PC-3 (cell line): ENCODE measurements at regions not wholly inside any gene's neighbourhood (a gene's known extent, or its start where the extent isn't known, plus 50 kb on each side); places are given as distances from the start of the nearest gene placed in this dataset.

Experiments
- ATAC-seq: fragments of 200-7000 bp; cut with Tn5 transposase; 2 replicates; pipeline ENCODE4 v1.9.1; 2020; ENCODE audit warnings: mild to moderate bottlenecking, moderate library complexity
- BruUV-seq: library from RNA; stranded (reverse); fragments of 400-500 nt; replicated peaks from 2 replicates; lab custom pipeline; 2021; lab: Mats Ljungman, UMichigan
- CTCF ChIA-PET: fragments of 300-600 bp; sonication (Branson Sonifier 250); formaldehyde crosslinking; loops from one replicate; lab custom pipeline; 2022; ENCODE audit warnings: antibody characterized with exemption; lab: Charles Lee
- POLR2A ChIA-PET: fragments of 300-600 bp; sonication (Branson Sonifier 250); formaldehyde crosslinking; loops from one replicate; lab custom pipeline; 2022; ENCODE audit warnings: antibody characterized with exemption; ENCODE audit not compliant: unreplicated experiment; lab: Charles Lee
- DNase-seq: peaks from one replicate; pipeline ENCODE4 v3.0.0-alpha.2; 2015
- H2AFZ ChIP-seq: fragments of 300-600 bp; sonication (generic); 2 replicates; pipeline ENCODE4 v1.6.0; 2016; ENCODE audit warnings: antibody characterized with exemption, low read length
- H3F3A ChIP-seq: fragments of 300-600 bp; sonication (generic); one replicate; pipeline ENCODE4 v1.6.0; 2017; ENCODE audit warnings: antibody characterized with exemption, low read length, control low read depth, mild to moderate bottlenecking; ENCODE audit not compliant: unreplicated experiment
- H3K27ac ChIP-seq: fragments of 300-600 bp; sonication (generic); 2 replicates; pipeline ENCODE4 v1.5.1; 2016; ENCODE audit warnings: mild to moderate bottlenecking, low read length
- H3K27me3 ChIP-seq: fragments of 300-600 bp; sonication (generic); 2 replicates; pipeline ENCODE4 v1.6.1; 2016; ENCODE audit warnings: low read length, mixed read lengths
- H3K36me3 ChIP-seq: fragments of 300-600 bp; sonication (generic); 2 replicates; pipeline ENCODE4 v1.6.1; 2016; ENCODE audit warnings: low read depth, mixed run types, low read length, mixed read lengths
- H3K4me1 ChIP-seq: fragments of 300-600 bp; sonication (generic); 2 replicates; pipeline ENCODE4 v1.5.1; 2016; ENCODE audit warnings: low read length; ENCODE audit not compliant: insufficient read depth
- H3K4me2 ChIP-seq: fragments of 300-600 bp; sonication (generic); 2 replicates; pipeline ENCODE4 v1.6.0; 2016; ENCODE audit warnings: low read length
- H3K4me3 ChIP-seq: fragments of 300-600 bp; sonication (generic); 2 replicates; pipeline ENCODE4 v1.5.1; 2016; ENCODE audit warnings: mild to moderate bottlenecking, low read length, mixed read lengths
- H3K79me2 ChIP-seq: fragments of 300-600 bp; sonication (generic); 2 replicates; pipeline ENCODE4 v1.6.1; 2017; ENCODE audit warnings: low read length, mixed read lengths
- H3K9ac ChIP-seq: fragments of 300-600 bp; sonication (generic); 2 replicates; pipeline ENCODE4 v1.6.0; 2016; ENCODE audit warnings: mild to moderate bottlenecking, low read length
- H3K9me2 ChIP-seq: fragments of 300-600 bp; sonication (generic); replicated peaks from 2 replicates; pipeline ENCODE4 v1.6.1; 2016; ENCODE audit warnings: mixed run types, low read length, mixed read lengths
- H3K9me3 ChIP-seq: fragments of 300-600 bp; sonication (generic); 2 replicates; pipeline ENCODE4 v1.6.1; 2016; ENCODE audit warnings: low read length, mixed read lengths
- H4K20me1 ChIP-seq: fragments of 300-600 bp; sonication (generic); 2 replicates; pipeline ENCODE4 v1.6.1; 2016; ENCODE audit warnings: low read length, mixed read lengths
- EZH2 ChIP-seq: fragments of 300-600 bp; sonication (generic); IDR thresholded peaks from one replicate; pipeline ENCODE4 v1.6.1; 2017; ENCODE audit warnings: antibody characterized with exemption, mild to moderate bottlenecking, low read length; ENCODE audit not compliant: unreplicated experiment
- EZH2phosphoT487 ChIP-seq: fragments of 300-600 bp; sonication (generic); IDR thresholded peaks from 2 replicates; pipeline ENCODE4 v1.6.1; 2018; ENCODE audit warnings: mild to moderate bottlenecking, antibody characterized with exemption, low read length, borderline replicate concordance
- intact Hi-C: fragments of 100-400 bp; cut with micrococcal nuclease; formaldehyde crosslinking; loops from 2 replicates; pipeline ENCODE4 v1.9.0; 2023
- TF ChIP-seq, protein P1 (sequence below): fragments of 300-600 bp; sonication (generic); conservative IDR thresholded peaks from 2 replicates; pipeline ENCODE4 v1.5.1; 2017; ENCODE audit warnings: antibody characterized with exemption, low read depth, mild to moderate bottlenecking, low read length

DNA sequence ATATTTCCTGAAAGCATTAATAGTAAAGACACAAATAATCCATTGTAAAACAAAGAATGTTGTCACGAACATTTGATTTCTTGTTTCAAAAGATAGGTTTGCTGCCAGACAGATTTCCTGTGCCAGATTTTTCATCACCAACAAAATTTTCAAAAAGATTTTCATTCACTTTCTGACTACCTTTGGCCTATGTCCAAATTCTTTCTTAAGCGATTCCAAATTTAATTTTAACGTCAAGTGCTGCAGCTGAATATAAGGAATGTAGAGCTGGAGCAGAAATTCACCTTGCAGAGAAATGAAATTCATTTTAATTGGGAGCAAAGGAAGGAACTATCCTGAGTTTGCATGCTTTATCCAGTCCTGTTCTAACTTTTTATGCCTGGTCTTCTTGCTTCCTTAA is 277.4 kb downstream of the CCER1 start:
- CTCF ChIA-PET: no interaction called here
- no peak overlapping the region for H3K9ac ChIP-seq
- H3K4me2 ChIP-seq: no peak overlapping the region
- no peak overlapping the region for H3K4me3 ChIP-seq
- no peak for DNase-seq
- no peaks in the 10 kb centered on the region for H3K9me3 ChIP-seq
- no peaks in the 10 kb centered on the region for H4K20me1 ChIP-seq
- POLR2A ChIA-PET: no interaction called here
- H3K4me1 ChIP-seq: no peaks in the 10 kb centered on the region
- BruUV-seq: no TSS peak
- H3K27ac ChIP-seq: no peak overlapping the region
- no peak for TF ChIP-seq EZH2phosphoT487
- no peaks in the 10 kb centered on the region for H3K36me3 ChIP-seq
- H3K27me3 ChIP-seq: no peaks in the 10 kb centered on the region
- ATAC-seq: no peak
- intact Hi-C loops: no loop called here
- no peaks in the 10 kb centered on the region for H3K79me2 ChIP-seq
- H2AFZ ChIP-seq: no peak overlapping the region
- H3F3A ChIP-seq: no peaks in the 10 kb centered on the region
- H3K9me2 ChIP-seq: no peaks in the 10 kb centered on the region

DNA sequence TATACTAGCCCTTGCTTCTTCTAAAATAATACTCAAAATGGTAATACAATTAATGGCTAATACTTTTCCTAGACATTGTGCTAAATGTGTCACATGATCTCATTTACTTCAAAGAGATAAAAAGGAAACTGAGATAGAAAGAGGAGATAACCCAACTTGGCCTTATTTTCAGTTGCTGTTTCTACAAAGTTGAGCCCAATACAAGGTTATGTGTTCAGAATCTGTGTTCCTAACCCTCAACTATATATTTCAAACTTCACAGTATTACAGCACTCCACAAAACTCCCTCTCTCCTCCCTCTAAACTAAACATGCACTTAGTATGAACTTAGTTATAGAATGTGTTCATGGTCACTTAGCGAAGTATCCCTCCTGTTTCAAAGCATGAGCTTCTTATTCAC is 277.9 kb downstream of the CCER1 start:
- Histone ChIP-seq H3K9me2 (no peaks in the 10 kb centered on the region), H3F3A (no peaks in the 10 kb centered on the region), H4K20me1 (no peaks in the 10 kb centered on the region), H3K27ac (no peak overlapping the region), H3K27me3 (no peaks in the 10 kb centered on the region), H3K79me2 (no peaks in the 10 kb centered on the region), H3K9me3 (no peaks in the 10 kb centered on the region), H3K4me3 (no peak overlapping the region), H3K4me1 (no peaks in the 10 kb centered on the region), H2AFZ (no peak overlapping the region), H3K4me2 (no peak overlapping the region), H3K36me3 (no peaks in the 10 kb centered on the region), H3K9ac (no peak overlapping the region)
- intact Hi-C loops: no loop called here
- no peak for TF ChIP-seq EZH2
- no peak for TF ChIP-seq EZH2phosphoT487
- TF ChIP-seq, protein P1, sequence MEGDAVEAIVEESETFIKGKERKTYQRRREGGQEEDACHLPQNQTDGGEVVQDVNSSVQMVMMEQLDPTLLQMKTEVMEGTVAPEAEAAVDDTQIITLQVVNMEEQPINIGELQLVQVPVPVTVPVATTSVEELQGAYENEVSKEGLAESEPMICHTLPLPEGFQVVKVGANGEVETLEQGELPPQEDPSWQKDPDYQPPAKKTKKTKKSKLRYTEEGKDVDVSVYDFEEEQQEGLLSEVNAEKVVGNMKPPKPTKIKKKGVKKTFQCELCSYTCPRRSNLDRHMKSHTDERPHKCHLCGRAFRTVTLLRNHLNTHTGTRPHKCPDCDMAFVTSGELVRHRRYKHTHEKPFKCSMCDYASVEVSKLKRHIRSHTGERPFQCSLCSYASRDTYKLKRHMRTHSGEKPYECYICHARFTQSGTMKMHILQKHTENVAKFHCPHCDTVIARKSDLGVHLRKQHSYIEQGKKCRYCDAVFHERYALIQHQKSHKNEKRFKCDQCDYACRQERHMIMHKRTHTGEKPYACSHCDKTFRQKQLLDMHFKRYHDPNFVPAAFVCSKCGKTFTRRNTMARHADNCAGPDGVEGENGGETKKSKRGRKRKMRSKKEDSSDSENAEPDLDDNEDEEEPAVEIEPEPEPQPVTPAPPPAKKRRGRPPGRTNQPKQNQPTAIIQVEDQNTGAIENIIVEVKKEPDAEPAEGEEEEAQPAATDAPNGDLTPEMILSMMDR: no peak
- POLR2A ChIA-PET: no interaction called here
- no TSS peak for BruUV-seq
- DNase-seq (no peak), ATAC-seq (no peak)
- CTCF ChIA-PET: no interaction called here

DNA sequence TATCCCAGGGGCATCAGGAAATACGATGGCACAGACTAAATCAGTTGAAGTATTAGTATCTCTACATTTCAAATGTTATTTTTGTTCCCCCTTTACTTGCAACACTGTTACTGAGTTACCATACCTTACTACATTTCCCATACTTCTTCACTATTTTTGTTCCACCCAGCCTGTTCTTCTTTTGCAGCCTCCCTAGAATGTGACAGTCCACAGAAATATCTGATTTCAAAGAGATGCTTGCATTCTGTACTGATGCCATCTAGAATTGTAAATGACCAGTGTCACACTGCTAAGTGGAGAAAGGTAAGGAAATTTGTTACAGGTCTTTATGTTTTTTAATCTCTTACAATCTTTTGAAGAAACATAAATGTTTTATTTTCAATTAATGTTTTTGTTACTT is 279.9 kb downstream of the CCER1 start:
- DNase-seq (no peak), ATAC-seq (no peak)
- Histone ChIP-seq H3K9me3 (no peaks in the 10 kb centered on the region), H3K4me2 (no peak overlapping the region), H3K27me3 (no peaks in the 10 kb centered on the region), H3F3A (no peaks in the 10 kb centered on the region), H3K4me3 (no peak overlapping the region), H3K79me2 (no peaks in the 10 kb centered on the region), H3K4me1 (no peaks in the 10 kb centered on the region), H2AFZ (no peak overlapping the region), H3K9ac (no peak overlapping the region), H3K9me2 (no peaks in the 10 kb centered on the region), H3K36me3 (no peaks in the 10 kb centered on the region), H4K20me1 (no peaks in the 10 kb centered on the region), H3K27ac (no peak overlapping the region)
- intact Hi-C loops: no loop called here
- CTCF ChIA-PET: no interaction called here
- no TSS peak for BruUV-seq
- TF ChIP-seq, protein P1: no peak
- TF ChIP-seq EZH2 (no peak), EZH2phosphoT487 (no peak)
- POLR2A ChIA-PET: no interaction called here
